Smooth muscle cell (in vitro differentiated cells): ENCODE measurements at regions not wholly inside any gene's neighbourhood (a gene's known extent, or its start where the extent isn't known, plus 50 kb on each side); places are given as distances from the start of the nearest gene placed in this dataset.

ENCODE experiments used
- DNase-seq: peaks from one replicate; lab custom pipeline; 2025; ENCODE audit not compliant: unreplicated experiment; lab: John Stamatoyannopoulos, UW
- H2AFZ ChIP-seq: fragments of 200-600 bp; sonication (generic); 2 replicates; pipeline ENCODE4 v1.6.0; 2016; ENCODE audit warnings: antibody characterized with exemption, low read depth, mild to moderate bottlenecking
- H3F3A ChIP-seq: fragments of 200-600 bp; sonication (generic); 2 replicates; pipeline ENCODE4 v1.6.0; 2017; ENCODE audit warnings: antibody characterized with exemption, low read depth
- H3K27ac ChIP-seq: fragments of 200-600 bp; sonication (generic); 2 replicates; pipeline ENCODE4 v1.5.1; 2016; ENCODE audit warnings: low read depth, mild to moderate bottlenecking
- H3K27me3 ChIP-seq: fragments of 200-600 bp; sonication (generic); 2 replicates; pipeline ENCODE4 v1.6.1; 2016; ENCODE audit warnings: low read depth, mild to moderate bottlenecking
- H3K36me3 ChIP-seq: fragments of 200-600 bp; sonication (generic); 2 replicates; pipeline ENCODE4 v1.5.1; 2016; ENCODE audit warnings: low read depth
- H3K4me1 ChIP-seq: fragments of 200-600 bp; sonication (generic); 2 replicates; pipeline ENCODE4 v1.5.1; 2016; ENCODE audit warnings: low read depth
- H3K4me2 ChIP-seq: fragments of 200-600 bp; sonication (generic); 2 replicates; pipeline ENCODE4 v1.6.0; 2016; ENCODE audit warnings: mild to moderate bottlenecking
- H3K4me3 ChIP-seq: fragments of 200-600 bp; sonication (generic); 2 replicates; pipeline ENCODE4 v1.5.1; 2016; ENCODE audit warnings: mild to moderate bottlenecking
- H3K79me2 ChIP-seq: fragments of 200-600 bp; sonication (generic); 2 replicates; pipeline ENCODE4 v1.6.0; 2016; ENCODE audit warnings: low read depth, mild to moderate bottlenecking
- H3K9ac ChIP-seq: fragments of 200-600 bp; sonication (generic); 2 replicates; pipeline ENCODE4 v1.6.0; 2016; ENCODE audit warnings: low read depth
- H3K9me3 ChIP-seq: fragments of 200-600 bp; sonication (generic); replicated peaks from 2 replicates; pipeline ENCODE4 v1.5.1; 2016; ENCODE audit warnings: low read depth
- H4K20me1 ChIP-seq: fragments of 200-600 bp; sonication (generic); 2 replicates; pipeline ENCODE4 v1.6.0; 2016; ENCODE audit warnings: low read depth
- WGBS: methylation state at CpG from one replicate; pipeline ENCODE4 v1.1.7; 2016; ENCODE audit warnings: low lambda C conversion rate; 5-methylcytosine and 5-hydroxymethylcytosine counted together
- TF ChIP-seq, protein P1 (sequence below): fragments of 200-600 bp; sonication (generic); IDR thresholded peaks from 2 replicates; pipeline ENCODE4 v1.5.1; 2017; ENCODE audit warnings: borderline replicate concordance, mild to moderate bottlenecking, antibody characterized with exemption; ENCODE audit not compliant: insufficient read depth, poor library complexity, severe bottlenecking

GRCh38 chr4:32106767-32107166 lies 1386.6 kb downstream of the PCDH7 start:
- Histone ChIP-seq H3K4me3 (no peak overlapping the region), H3K4me1 (no peaks in the 10 kb centered on the region), H4K20me1 (no peaks in the 10 kb centered on the region), H3K9me3 (no peaks in the 10 kb centered on the region), H3K27ac (no peak overlapping the region), H3K79me2 (no peaks in the 10 kb centered on the region), H3K36me3 (no peaks in the 10 kb centered on the region), H3K4me2 (no peak overlapping the region), H3F3A (no peaks in the 10 kb centered on the region), H3K27me3 (no peaks in the 10 kb centered on the region), H2AFZ (no peak overlapping the region), H3K9ac (no peak overlapping the region)
- TF ChIP-seq, protein P1, sequence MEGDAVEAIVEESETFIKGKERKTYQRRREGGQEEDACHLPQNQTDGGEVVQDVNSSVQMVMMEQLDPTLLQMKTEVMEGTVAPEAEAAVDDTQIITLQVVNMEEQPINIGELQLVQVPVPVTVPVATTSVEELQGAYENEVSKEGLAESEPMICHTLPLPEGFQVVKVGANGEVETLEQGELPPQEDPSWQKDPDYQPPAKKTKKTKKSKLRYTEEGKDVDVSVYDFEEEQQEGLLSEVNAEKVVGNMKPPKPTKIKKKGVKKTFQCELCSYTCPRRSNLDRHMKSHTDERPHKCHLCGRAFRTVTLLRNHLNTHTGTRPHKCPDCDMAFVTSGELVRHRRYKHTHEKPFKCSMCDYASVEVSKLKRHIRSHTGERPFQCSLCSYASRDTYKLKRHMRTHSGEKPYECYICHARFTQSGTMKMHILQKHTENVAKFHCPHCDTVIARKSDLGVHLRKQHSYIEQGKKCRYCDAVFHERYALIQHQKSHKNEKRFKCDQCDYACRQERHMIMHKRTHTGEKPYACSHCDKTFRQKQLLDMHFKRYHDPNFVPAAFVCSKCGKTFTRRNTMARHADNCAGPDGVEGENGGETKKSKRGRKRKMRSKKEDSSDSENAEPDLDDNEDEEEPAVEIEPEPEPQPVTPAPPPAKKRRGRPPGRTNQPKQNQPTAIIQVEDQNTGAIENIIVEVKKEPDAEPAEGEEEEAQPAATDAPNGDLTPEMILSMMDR, result no peak
- 90% methylated on average over 3 of the region's 3 CpGs for WGBS
- DNase-seq, result no peak

GRCh38 chr4:32112891-32113290 lies 1392.7 kb downstream of the PCDH7 start:
- H3K79me2 ChIP-seq, result no peaks in the 10 kb centered on the region
- H3K27me3 ChIP-seq, result no peaks in the 10 kb centered on the region
- no peak overlapping the region for H3K9ac ChIP-seq
- H3K36me3 ChIP-seq, result no peaks in the 10 kb centered on the region
- no peak for DNase-seq
- H3K4me1 ChIP-seq, result no peaks in the 10 kb centered on the region
- H2AFZ ChIP-seq, result no peak overlapping the region
- H3K9me3 ChIP-seq, result no peaks in the 10 kb centered on the region
- no peaks in the 10 kb centered on the region for H4K20me1 ChIP-seq
- no peak overlapping the region for H3K4me2 ChIP-seq
- H3K4me3 ChIP-seq, result no peak overlapping the region
- peak overlapping the region; percentile 16 for H3K27ac ChIP-seq
- no peaks in the 10 kb centered on the region for H3F3A ChIP-seq
- TF ChIP-seq, protein P1, result no peak

DNA sequence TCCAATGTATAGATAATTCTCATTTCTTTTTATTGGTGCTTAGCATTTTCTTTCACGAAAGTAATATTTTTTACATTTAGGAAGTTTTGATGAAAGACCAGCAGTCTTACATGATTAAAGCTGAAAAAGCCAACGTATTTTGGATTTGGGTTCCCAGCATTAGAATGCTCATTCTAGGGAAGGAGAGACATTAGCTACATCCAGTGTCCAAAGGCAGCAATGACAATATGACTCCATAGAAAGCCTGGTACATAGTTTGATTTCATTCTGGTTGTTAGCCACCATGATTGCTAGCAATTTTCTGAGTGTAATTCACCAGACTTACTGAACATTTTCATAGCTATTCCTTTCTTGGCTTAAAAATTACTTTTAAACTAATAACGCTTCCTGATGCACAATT lies 1397.5 kb downstream of the PCDH7 start:
- Histone ChIP-seq H3K4me1 (no peaks in the 10 kb centered on the region), H3K27ac (no peak overlapping the region), H4K20me1 (no peaks in the 10 kb centered on the region), H2AFZ (peak overlapping the region; percentile 65), H3K36me3 (no peaks in the 10 kb centered on the region), H3K4me2 (no peak overlapping the region), H3K9me3 (no peaks in the 10 kb centered on the region), H3K4me3 (no peak overlapping the region), H3F3A (no peaks in the 10 kb centered on the region), H3K9ac (no peak overlapping the region), H3K79me2 (no peaks in the 10 kb centered on the region), H3K27me3 (no peaks in the 10 kb centered on the region)
- 77% methylated on average over 3 of the region's 3 CpGs for whole genome bisulfite sequencing
- DNase-seq, result no peak
- TF ChIP-seq, protein P1, result no peak

- H3K79me2 ChIP-seq, result no peaks in the 10 kb centered on the region
- H3K9ac ChIP-seq, result no peak overlapping the region
- H2AFZ ChIP-seq, result peak overlapping the region; percentile 96
- H3F3A ChIP-seq, result no peaks in the 10 kb centered on the region
- no peaks in the 10 kb centered on the region for H3K27me3 ChIP-seq
- H4K20me1 ChIP-seq, result no peaks in the 10 kb centered on the region
- no peaks in the 10 kb centered on the region for H3K36me3 ChIP-seq
- no peaks in the 10 kb centered on the region for H3K4me1 ChIP-seq
- H3K27ac ChIP-seq, result no peak overlapping the region
- no peak overlapping the region for H3K4me3 ChIP-seq
- 97% methylated on average over 1 of the region's 1 CpG for WGBS
- DNase-seq, result no peak
- no peak overlapping the region for H3K4me2 ChIP-seq
- no peaks in the 10 kb centered on the region for H3K9me3 ChIP-seq
- TF ChIP-seq, protein P1, result no peak
These were observed 1399.7 kb downstream of the PCDH7 start for GRCh38 chr4:32119907-32120306.
